ENCODE measurements at regions not wholly inside any gene's neighbourhood (a gene's known extent, or its start where the extent isn't known, plus 50 kb on each side); places are given as distances from the start of the nearest gene placed in this dataset.
"Not testable (repeated sequence)": the region's sequence is repeated elsewhere in the genome, so short reads cannot be mapped to it uniquely, and the experiment has no call there.

GRCh38 chr5:4022056-4022670 lies 426.5 kb downstream of the IRX1 start:
- no peak for DNase-seq

- DNase-seq, result no peak
These were observed 427.6 kb downstream of the IRX1 start for GRCh38 chr5:4023091-4023752.

GRCh38 chr5:4023753-4024335 lies 428.2 kb downstream of the IRX1 start:
- no peak for DNase-seq

GRCh38 chr5:4027088-4027734 lies 431.6 kb downstream of the IRX1 start:
- peak in 1 of 3 experiments; percentile 54 for DNase-seq

- no peak for DNase-seq
These were observed 432.8 kb downstream of the IRX1 start for GRCh38 chr5:4028384-4028783.

GRCh38 chr5:4033546-4033945 lies 437.9 kb downstream of the IRX1 start:
- DNase-seq, result not testable (repeated sequence)

- DNase-seq, result no peak
These were observed 441.2 kb downstream of the IRX1 start for GRCh38 chr5:4036861-4037260.

GRCh38 chr5:4038994-4039393 lies 443.4 kb downstream of the IRX1 start:
- DNase-seq, result no peak

GRCh38 chr5:4042311-4042710 lies 446.7 kb downstream of the IRX1 start:
- DNase-seq, result no peak

GRCh38 chr5:4043135-4043534 lies 447.5 kb downstream of the IRX1 start:
- no peak for DNase-seq

GRCh38 chr5:4044881-4045280 lies 449.2 kb downstream of the IRX1 start:
- no peak for DNase-seq

- no peak for DNase-seq
These were observed 452.8 kb downstream of the IRX1 start for GRCh38 chr5:4048398-4048797.

GRCh38 chr5:4050203-4050602 lies 454.6 kb downstream of the IRX1 start:
- no peak for DNase-seq

- DNase-seq, result no peak
These were observed 457.5 kb downstream of the IRX1 start for GRCh38 chr5:4053136-4053535.

- no peak for DNase-seq
These were observed 458.5 kb downstream of the IRX1 start for GRCh38 chr5:4054092-4054491.

- DNase-seq, result no peak
These were observed 463.3 kb downstream of the IRX1 start for GRCh38 chr5:4058899-4059298.

- no peak for DNase-seq
These were observed 470.1 kb downstream of the IRX1 start for GRCh38 chr5:4065472-4066320.

- DNase-seq, result no peak
These were observed 472.5 kb downstream of the IRX1 start for GRCh38 chr5:4068171-4068570.

- no peak for DNase-seq
These were observed 482.9 kb downstream of the IRX1 start for GRCh38 chr5:4078544-4078943.

GRCh38 chr5:4079831-4080230 lies 484.2 kb downstream of the IRX1 start:
- DNase-seq, result no peak

GRCh38 chr5:4080370-4080769 lies 484.7 kb downstream of the IRX1 start:
- no peak for DNase-seq

GRCh38 chr5:4081059-4081458 lies 485.4 kb downstream of the IRX1 start:
- no peak for DNase-seq

- no peak for DNase-seq
These were observed 485.8 kb downstream of the IRX1 start for GRCh38 chr5:4081466-4081865.

Data from NCI-H1417 (cell line).